Thyroid gland (tissue), 4 donors: ENCODE measurements at regions not wholly inside any gene's neighbourhood (a gene's known extent, or its start where the extent isn't known, plus 50 kb on each side); places are given as distances from the start of the nearest gene placed in this dataset.

Experiments
- DNase-seq, 2 donors: peaks; one replicate each; pipeline ENCODE4 v3.0.0-alpha.2; 2019
- H3K27ac ChIP-seq, 3 donors: fragments of 200-600 bp; sonication (generic); 1 replicate in 2 of 3; 2 replicates in 1 of 3; pipeline ENCODE4 v1.5.1; 2016 to 2019; ENCODE audit warnings: mild to moderate bottlenecking in 1 of 3, moderate library complexity in 1 of 3
- H3K27me3 ChIP-seq: fragments of 200-600 bp; sonication (generic); one replicate; pipeline ENCODE4 v1.5.1; 2019
- H3K36me3 ChIP-seq, 2 donors: fragments of 200-600 bp; sonication (generic); one replicate each; pipeline ENCODE4 v1.5.1; 2016 to 2019
- H3K4me1 ChIP-seq, 2 donors: fragments of 200-600 bp; sonication (generic); one replicate each; pipeline ENCODE4 v1.5.1; 2017 to 2019
- H3K4me3 ChIP-seq, 3 donors: fragments of 200-600 bp; sonication (generic); replicated peaks in 1 of 3; 1 replicate in 2 of 3; 2 replicates in 1 of 3; pipeline ENCODE4 v1.5.1; 2016; ENCODE audit warnings: mild to moderate bottlenecking in 1 of 3
- H3K9me3 ChIP-seq: fragments of 200-600 bp; sonication (generic); one replicate; pipeline ENCODE4 v1.5.1; 2017
- POLR2A ChIP-seq, 2 donors: fragments of 450-650 bp; IDR thresholded peaks; one replicate each; pipeline ENCODE4 v1.6.1; 2017; ENCODE audit warnings: antibody characterized with exemption in 2 of 2, mild to moderate bottlenecking in 2 of 2, moderate library complexity in 1 of 2
- WGBS, 2 donors: methylation state at CpG; one replicate each; pipeline ENCODE4 v1.1.5; 2017; 5-methylcytosine and 5-hydroxymethylcytosine counted together
- intact Hi-C: fragments of 100-400 bp; cut with DNase I; formaldehyde crosslinking; loops from one replicate; pipeline ENCODE4 v1.15.1; 2023
- TF ChIP-seq, protein P1 (sequence below), 6 experiments: fragments of 200-600 bp in 3 of 6; fragments of 450-650 bp in 3 of 6; sonication (generic) in 3 of 6; IDR thresholded peaks; one replicate each; pipeline ENCODE4 v1.5.1; 2016 to 2019; ENCODE audit warnings: antibody characterized with exemption in 6 of 6, mild to moderate bottlenecking in 2 of 6, inconsistent platforms in 1 of 6, moderate library complexity in 1 of 6

GRCh38 chr11:33507967-33508366 lies 192.7 kb downstream of the C11orf91 start:
- H3K4me1 ChIP-seq: no peaks in the 10 kb centered on the region
- 53 to 61% methylated on average over 3 of the region's 3 CpGs for WGBS, 2 donors
- intact Hi-C loops: no loop called here
- no peak for TF ChIP-seq POLR2A (IDR thresholded peaks at IDR 0.05)
- TF ChIP-seq, protein P1, sequence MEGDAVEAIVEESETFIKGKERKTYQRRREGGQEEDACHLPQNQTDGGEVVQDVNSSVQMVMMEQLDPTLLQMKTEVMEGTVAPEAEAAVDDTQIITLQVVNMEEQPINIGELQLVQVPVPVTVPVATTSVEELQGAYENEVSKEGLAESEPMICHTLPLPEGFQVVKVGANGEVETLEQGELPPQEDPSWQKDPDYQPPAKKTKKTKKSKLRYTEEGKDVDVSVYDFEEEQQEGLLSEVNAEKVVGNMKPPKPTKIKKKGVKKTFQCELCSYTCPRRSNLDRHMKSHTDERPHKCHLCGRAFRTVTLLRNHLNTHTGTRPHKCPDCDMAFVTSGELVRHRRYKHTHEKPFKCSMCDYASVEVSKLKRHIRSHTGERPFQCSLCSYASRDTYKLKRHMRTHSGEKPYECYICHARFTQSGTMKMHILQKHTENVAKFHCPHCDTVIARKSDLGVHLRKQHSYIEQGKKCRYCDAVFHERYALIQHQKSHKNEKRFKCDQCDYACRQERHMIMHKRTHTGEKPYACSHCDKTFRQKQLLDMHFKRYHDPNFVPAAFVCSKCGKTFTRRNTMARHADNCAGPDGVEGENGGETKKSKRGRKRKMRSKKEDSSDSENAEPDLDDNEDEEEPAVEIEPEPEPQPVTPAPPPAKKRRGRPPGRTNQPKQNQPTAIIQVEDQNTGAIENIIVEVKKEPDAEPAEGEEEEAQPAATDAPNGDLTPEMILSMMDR (IDR thresholded peaks at IDR 0.05): no peak
- H3K4me3 ChIP-seq: no peak overlapping the region
- no peak overlapping the region for H3K27ac ChIP-seq
- no peak for DNase-seq
- no peaks in the 10 kb centered on the region for H3K27me3 ChIP-seq
- H3K9me3 ChIP-seq: no peaks in the 10 kb centered on the region
- H3K36me3 ChIP-seq: no peaks in the 10 kb centered on the region

DNA sequence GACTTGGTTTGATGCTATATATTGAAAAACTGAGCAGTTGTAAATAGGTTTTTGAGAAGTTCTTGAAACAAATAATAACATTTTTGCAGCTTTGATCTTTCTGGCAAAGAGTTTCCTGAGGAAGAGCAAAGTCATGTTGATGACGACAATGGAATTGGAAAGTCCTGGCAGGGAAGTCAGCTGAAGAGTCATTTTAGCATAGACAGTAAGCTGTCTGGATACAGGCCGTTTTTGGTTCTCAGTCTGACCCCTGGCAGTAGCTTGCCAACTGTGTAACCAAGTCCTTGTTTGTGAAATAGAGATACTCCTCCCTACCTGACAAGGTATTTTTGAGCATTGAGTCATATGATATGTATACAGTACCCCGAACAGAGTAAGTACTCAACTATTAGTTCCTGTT lies 193.3 kb downstream of the C11orf91 start:
- 70 to 77% methylated on average over 3 of the region's 3 CpGs for WGBS, 2 donors
- H3K27me3 ChIP-seq: no peaks in the 10 kb centered on the region

GRCh38 chr11:33505093-33505492 lies 195.5 kb downstream of the C11orf91 start:
- WGBS, 2 donors: 52 to 67% methylated on average over 3 of the region's 3 CpGs

More for the DNA sequence above, 193.3 kb downstream of the C11orf91 start:
- no peak overlapping the region for H3K4me3 ChIP-seq
- TF ChIP-seq, protein P1 (IDR thresholded peaks at IDR 0.05): no peak
- TF ChIP-seq POLR2A (IDR thresholded peaks at IDR 0.05): no peak
- DNase-seq: no peak
- no peaks in the 10 kb centered on the region for H3K4me1 ChIP-seq
- H3K27ac ChIP-seq: no peak overlapping the region
- intact Hi-C loops: no loop called here
- no peaks in the 10 kb centered on the region for H3K9me3 ChIP-seq
- H3K36me3 ChIP-seq: no peaks in the 10 kb centered on the region

DNA sequence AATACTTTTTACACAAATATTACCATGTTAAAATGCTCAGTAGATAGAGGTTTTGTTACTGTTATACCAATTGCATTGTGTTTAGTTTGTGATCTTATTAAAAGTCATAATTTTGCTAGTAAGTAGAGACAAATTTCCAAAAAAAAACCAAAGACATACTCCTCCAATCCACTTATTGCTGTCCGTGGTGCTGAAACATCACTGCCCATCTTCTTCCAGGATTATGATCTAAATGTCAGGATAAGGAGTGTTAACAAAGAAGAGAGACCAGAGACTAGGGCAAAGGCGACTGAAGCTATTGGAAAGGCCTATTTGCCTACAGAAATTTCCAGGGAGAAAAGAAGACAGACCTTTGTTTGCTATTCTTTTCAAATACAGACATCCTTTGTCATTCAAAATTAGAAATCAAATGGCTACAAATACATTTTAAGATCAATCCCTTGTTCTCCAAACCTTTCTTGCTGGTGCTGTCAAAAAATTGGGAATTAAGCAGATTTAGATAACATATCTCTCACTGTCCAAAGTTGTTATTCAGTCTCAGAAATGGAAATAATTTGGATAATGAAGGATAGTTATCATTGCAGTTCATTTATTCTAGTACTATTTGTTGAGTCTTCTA lies 199.7 kb downstream of the C11orf91 start:
- Histone ChIP-seq H3K36me3 (no peaks in the 10 kb centered on the region), H3K4me3 (no peak overlapping the region), H3K9me3 (no peaks in the 10 kb centered on the region), H3K27ac (no peak overlapping the region), H3K4me1 (no peaks in the 10 kb centered on the region), H3K27me3 (no peaks in the 10 kb centered on the region)
- 16 to 21% methylated on average over 2 of the region's 2 CpGs for WGBS, 2 donors
- TF ChIP-seq POLR2A (IDR thresholded peaks at IDR 0.05): no peak
- TF ChIP-seq, protein P1 (IDR thresholded peaks at IDR 0.05): no peak
- intact Hi-C loops: no loop called here
- DNase-seq: peak; percentile 11 to 41

More at GRCh38 chr11:33505093-33505492, 195.5 kb downstream of the C11orf91 start:
- Histone ChIP-seq H3K36me3 (no peaks in the 10 kb centered on the region), H3K4me1 (no peaks in the 10 kb centered on the region), H3K4me3 (no peak overlapping the region), H3K27ac (no peak overlapping the region), H3K27me3 (no peaks in the 10 kb centered on the region), H3K9me3 (no peaks in the 10 kb centered on the region)
- TF ChIP-seq POLR2A (IDR thresholded peaks at IDR 0.05): no peak
- TF ChIP-seq, protein P1 (IDR thresholded peaks at IDR 0.05): no peak
- no peak for DNase-seq
- intact Hi-C loops: no loop called here

- no peak overlapping the region for H3K4me3 ChIP-seq
- H3K27me3 ChIP-seq: no peaks in the 10 kb centered on the region
- no peaks in the 10 kb centered on the region for H3K4me1 ChIP-seq
- WGBS, 2 donors: 84 to 93% methylated on average over 1 of the region's 1 CpG
- H3K27ac ChIP-seq: no peak overlapping the region
- no peaks in the 10 kb centered on the region for H3K36me3 ChIP-seq
- TF ChIP-seq POLR2A (IDR thresholded peaks at IDR 0.05): no peak
- TF ChIP-seq, protein P1 (IDR thresholded peaks at IDR 0.05): no peak
- H3K9me3 ChIP-seq: no peaks in the 10 kb centered on the region
- intact Hi-C loops: no loop called here
- DNase-seq: no peak
Measured at GRCh38 chr11:33500332-33500731, 200.3 kb downstream of the C11orf91 start.
